HG03442 (cell line): ENCODE measurements at regions not wholly inside any gene's neighbourhood (a gene's known extent, or its start where the extent isn't known, plus 50 kb on each side); places are given as distances from the start of the nearest gene placed in this dataset.
"Not testable (repeated sequence)": the region's sequence is repeated elsewhere in the genome, so short reads cannot be mapped to it uniquely, and the experiment has no call there.

Experiments used
- ATAC-seq: cut with Tn5 transposase; IDR thresholded peaks from one replicate; pipeline ENCODE4 v1.9.1; 2021; ENCODE audit warnings: mild to moderate bottlenecking, moderate library complexity; ENCODE audit not compliant: unreplicated experiment

- ATAC-seq = no peak
Observed at GRCh38 chr7:140283472-140283871, 106.7 kb upstream of the KDM7A start.

DNA sequence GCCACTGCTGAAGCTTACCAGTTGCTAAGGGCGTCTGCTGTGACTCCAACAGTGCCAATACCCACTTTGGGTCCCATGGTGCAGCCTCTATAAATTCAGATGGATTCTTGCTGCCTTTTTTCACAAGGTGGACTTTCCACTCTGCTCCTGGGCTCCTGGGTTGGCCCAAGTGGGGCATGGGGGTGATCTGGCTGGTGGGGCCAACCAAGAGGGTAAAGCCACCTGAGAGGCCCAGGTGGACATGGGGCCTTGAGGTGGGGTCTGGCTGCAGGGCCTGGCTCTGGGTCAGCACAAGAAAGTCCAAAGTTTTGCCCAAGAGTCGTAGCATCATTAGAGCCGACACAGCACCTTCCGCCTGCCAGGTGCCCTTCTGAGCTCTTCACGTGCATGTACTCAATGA, 105.2 kb upstream of the KDM7A start:
- ATAC-seq = no peak

DNA sequence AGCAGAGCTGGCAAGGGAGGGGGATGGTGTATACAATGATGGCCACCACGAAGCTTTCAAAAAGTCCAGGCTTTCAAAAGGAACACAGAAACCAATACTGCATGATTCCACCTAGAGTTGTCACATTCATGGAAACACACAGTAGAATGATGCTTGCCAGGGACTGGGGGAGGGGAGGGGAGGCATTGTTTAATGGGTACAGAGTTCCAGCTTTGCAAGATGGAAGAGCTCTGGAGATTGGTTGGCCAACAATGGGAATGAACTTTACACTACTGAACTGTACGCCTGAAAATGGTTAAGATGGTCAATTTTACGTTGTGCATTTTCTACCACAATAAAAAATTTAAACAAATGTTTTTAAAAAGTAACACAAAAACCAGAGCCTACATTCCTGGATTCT, 104.5 kb upstream of the KDM7A start:
- ATAC-seq = no peak

- ATAC-seq = no peak
Observed at GRCh38 chr7:140276001-140276400, 99.2 kb upstream of the KDM7A start.

DNA sequence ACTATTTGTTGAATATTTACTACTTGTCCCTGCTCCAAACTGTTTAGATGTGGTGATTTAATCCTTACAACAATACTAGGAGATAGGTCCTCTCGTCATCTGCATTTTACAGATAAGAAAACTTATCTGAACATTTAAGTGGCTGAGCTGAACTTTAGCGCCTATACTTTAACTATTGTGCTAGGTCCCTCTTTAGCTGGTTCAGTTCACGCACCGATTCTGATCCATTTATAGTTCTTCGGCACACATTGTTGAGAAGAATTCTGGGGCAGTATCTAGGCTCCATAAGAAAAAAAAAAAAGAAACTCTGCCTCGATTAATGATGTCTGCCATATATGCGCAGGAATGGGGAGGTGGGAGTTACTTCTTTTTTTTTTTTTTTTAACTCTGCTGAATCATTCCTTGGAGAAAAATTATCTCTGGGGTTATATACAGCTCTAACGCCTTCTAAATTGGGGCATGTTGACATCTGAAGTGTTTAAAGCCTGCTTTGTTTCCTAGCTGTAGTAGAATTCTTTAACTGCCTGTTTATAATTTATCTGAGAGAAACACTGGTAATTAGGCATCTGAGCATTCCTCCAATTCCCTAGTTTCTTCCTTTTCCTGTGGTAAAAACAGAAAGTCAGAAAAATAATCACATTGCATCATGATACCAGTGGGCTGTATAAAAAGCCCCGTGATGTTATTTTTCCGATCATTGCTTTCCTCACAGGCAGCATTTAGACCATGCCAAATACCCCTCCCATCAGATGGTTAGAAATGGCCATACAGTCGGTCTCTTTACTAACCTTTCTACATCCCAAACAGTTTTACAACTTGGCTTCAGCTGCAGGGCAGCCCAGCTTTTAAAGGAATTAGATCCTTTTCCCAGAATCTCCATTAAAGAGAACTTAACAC, 98.5 kb upstream of the KDM7A start:
- ATAC-seq = no peak

- no peak for ATAC-seq
Observed at GRCh38 chr7:140273417-140273816, 96.6 kb upstream of the KDM7A start.

GRCh38 chr7:140271643-140271968, 94.8 kb upstream of the KDM7A start:
- not testable (repeated sequence) for ATAC-seq

- ATAC-seq = no peak
Observed at GRCh38 chr7:140269004-140269638, 92.3 kb upstream of the KDM7A start.

- ATAC-seq = no peak
Observed at GRCh38 chr7:140267381-140268226, 90.8 kb upstream of the KDM7A start.

GRCh38 chr7:140263277-140263676, 86.5 kb upstream of the KDM7A start:
- no peak for ATAC-seq

DNA sequence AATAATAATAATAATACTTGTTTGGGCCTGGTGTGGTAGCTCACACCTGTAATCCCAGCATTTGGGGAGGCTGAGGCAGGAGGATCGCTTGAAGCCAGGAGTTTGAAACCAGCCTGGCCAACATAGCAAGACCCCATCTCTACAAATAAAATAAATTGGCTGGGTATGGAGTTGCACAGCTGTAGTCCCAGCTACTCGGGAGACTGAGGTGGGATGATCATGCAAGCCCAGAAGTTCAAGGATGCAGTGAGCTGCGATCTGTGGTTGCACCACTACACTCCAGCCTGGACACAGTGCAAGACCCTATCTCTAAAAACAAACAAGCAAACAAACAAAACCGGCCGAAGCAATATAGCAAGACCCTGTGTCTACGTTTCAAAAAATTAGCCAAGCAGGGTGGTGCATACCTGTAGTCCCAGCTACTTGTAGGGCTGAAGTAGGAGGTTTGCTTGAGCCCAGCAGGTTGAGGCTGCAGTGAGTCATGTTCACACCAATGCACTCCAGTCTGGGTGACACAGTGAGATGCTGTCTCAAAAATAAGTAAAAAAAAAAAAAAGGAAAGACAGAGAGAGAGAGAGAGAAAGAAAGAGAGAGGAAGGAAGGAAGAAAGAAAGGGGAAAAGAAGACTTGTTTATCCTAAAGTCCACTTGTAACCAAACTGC, 85.6 kb upstream of the KDM7A start:
- ATAC-seq = no peak

DNA sequence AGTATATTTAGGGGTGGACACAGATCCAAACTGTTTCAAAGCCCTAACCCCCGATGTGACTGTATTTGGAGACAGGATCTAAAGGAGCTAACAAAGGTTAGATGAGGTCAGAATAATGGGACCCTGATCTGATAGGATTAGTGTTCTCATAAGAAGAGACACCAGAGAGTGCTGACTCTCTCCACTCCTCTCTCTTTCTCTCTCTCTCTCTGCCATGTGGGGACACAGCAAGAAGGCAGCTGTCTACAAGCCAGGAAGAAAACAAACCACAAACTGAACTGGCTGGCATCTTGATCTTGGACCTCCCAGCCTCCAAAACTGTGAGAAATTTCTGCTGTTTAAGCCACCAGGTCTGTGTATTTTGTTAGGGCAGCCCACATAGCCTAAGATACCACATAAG, 84.7 kb upstream of the KDM7A start:
- ATAC-seq = no peak

GRCh38 chr7:140261105-140261486, 84.3 kb upstream of the KDM7A start:
- no peak for ATAC-seq

- ATAC-seq = no peak
Observed at GRCh38 chr7:140260352-140261104, 83.7 kb upstream of the KDM7A start.

GRCh38 chr7:140257278-140257677, 80.5 kb upstream of the KDM7A start:
- ATAC-seq = not testable (repeated sequence)

GRCh38 chr7:140254976-140255375, 78.2 kb upstream of the KDM7A start:
- not testable (repeated sequence) for ATAC-seq

GRCh38 chr7:140249036-140249806, 72.4 kb upstream of the KDM7A start:
- no peak for ATAC-seq

DNA sequence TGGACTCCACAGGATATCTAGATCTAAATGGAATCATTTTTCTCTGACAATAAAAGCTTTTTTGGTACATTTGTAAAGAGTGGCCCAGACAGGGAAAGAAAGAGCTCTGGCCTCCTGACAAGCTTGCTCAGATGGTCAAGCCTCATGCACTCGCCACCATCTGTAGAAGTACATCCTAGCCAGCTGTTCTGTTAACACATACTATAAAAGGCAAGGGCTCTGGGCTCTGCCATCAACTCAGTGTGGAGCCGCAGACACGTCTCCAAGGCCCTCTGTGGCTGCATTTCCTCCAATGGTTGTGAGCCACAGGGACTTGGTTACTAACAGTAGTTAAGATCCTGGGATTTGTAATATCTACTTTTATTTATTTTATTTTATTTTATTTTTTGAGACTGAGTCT, 70.8 kb upstream of the KDM7A start:
- no peak for ATAC-seq

- no peak for ATAC-seq
Observed at GRCh38 chr7:140245611-140246105, 68.9 kb upstream of the KDM7A start.
